H1 (cell line): ENCODE measurements at regions not wholly inside any gene's neighbourhood (a gene's known extent, or its start where the extent isn't known, plus 50 kb on each side); places are given as distances from the start of the nearest gene placed in this dataset.

Experiments
- CTCF ChIA-PET: fragments of 300-600 bp; sonication (Branson Sonifier 250); formaldehyde crosslinking; loops from one replicate; lab custom pipeline; 2021; ENCODE audit not compliant: partially characterized antibody; lab: Charles Lee
- POLR2A ChIA-PET: fragments of 300-600 bp; sonication (Branson Sonifier 250); formaldehyde crosslinking; loops from one replicate; lab custom pipeline; 2021; ENCODE audit warnings: inconsistent platforms; ENCODE audit not compliant: partially characterized antibody; lab: Charles Lee
- DNase-seq, 2 experiments: peaks; one replicate each; pipeline versions ENCODE4 v3.0.0 to v3.0.0-alpha.2; 2010 to 2022; ENCODE audit warnings: low spot score in 2 of 2, low read depth in 1 of 2, mixed read lengths in 1 of 2
- FAIRE-seq: peaks from 2 replicates; lab custom pipeline; 2011; peaks lifted over from hg19 to GRCh38; lab: Jason Lieb, UNC
- H2AFZ ChIP-seq: 2 replicates; pipeline ENCODE4 v1.8.1; 2012; ENCODE audit warnings: low read length, inconsistent platforms
- H2AK5ac ChIP-seq: 2 replicates; pipeline ENCODE4 v1.6.1; 2013; ENCODE audit warnings: low read depth, low read length
- H2BK120ac ChIP-seq: replicated peaks from 2 replicates; pipeline ENCODE3; 2013; ENCODE audit warnings: low read depth, low read length, inconsistent platforms
- H2BK12ac ChIP-seq: 2 replicates; pipeline ENCODE4 v1.6.1; 2013; ENCODE audit warnings: low read depth, low read length
- H2BK15ac ChIP-seq: 2 replicates; pipeline ENCODE4 v1.6.1; 2013; ENCODE audit warnings: low read length
- H2BK20ac ChIP-seq: 2 replicates; pipeline ENCODE4 v1.6.1; 2013; ENCODE audit warnings: low read length
- H2BK5ac ChIP-seq: 2 replicates; pipeline ENCODE4 v1.6.1; 2013; ENCODE audit warnings: low read depth, low read length
- H3K14ac ChIP-seq: 2 replicates; pipeline ENCODE4 v1.6.1; 2013; ENCODE audit warnings: inconsistent platforms; ENCODE audit not compliant: insufficient read length
- H3K18ac ChIP-seq: 2 replicates; pipeline ENCODE4 v1.6.1; 2013; ENCODE audit warnings: low read length; ENCODE audit errors: extremely low read depth
- H3K23ac ChIP-seq: 2 replicates; pipeline ENCODE4 v1.6.1; 2013; ENCODE audit warnings: inconsistent platforms; ENCODE audit not compliant: insufficient read length
- H3K23me2 ChIP-seq: 2 replicates; pipeline ENCODE4 v1.6.1; 2013; ENCODE audit warnings: low read depth, low read length
- H3K27ac ChIP-seq: 2 replicates; pipeline ENCODE4 v1.6.1; 2011; ENCODE audit warnings: low read depth, low read length, inconsistent platforms
- H3K27me3 ChIP-seq, 4 experiments: replicated peaks in 1 of 4; 1 replicate in 1 of 4; 2 replicates in 3 of 4; pipeline versions ENCODE4 v1.6.1 to v1.8.1; 2011 to 2013; ENCODE audit warnings: low read length in 3 of 4, mild to moderate bottlenecking in 3 of 4, inconsistent platforms in 2 of 4, mixed read lengths in 2 of 4, moderate library complexity in 1 of 4; ENCODE audit not compliant: control insufficient read depth in 3 of 4, insufficient read depth in 3 of 4; ENCODE audit errors: extremely low read depth in 1 of 4
- H3K36me3 ChIP-seq, 4 experiments: 2 replicates each; pipeline versions ENCODE4 v1.6.1 to v1.8.1; 2011 to 2013; ENCODE audit warnings: mild to moderate bottlenecking in 4 of 4, low read length in 3 of 4, moderate library complexity in 2 of 4, control low read depth in 1 of 4, inconsistent platforms in 1 of 4; ENCODE audit not compliant: insufficient read depth in 4 of 4, control insufficient read depth in 2 of 4
- H3K4ac ChIP-seq: replicated peaks from 2 replicates; pipeline ENCODE3; 2013; ENCODE audit warnings: low read length, low read depth, mixed read lengths, inconsistent platforms; ENCODE audit not compliant: insufficient read length
- H3K4me1 ChIP-seq, 4 experiments: replicated peaks in 1 of 4; 1 replicate in 1 of 4; 2 replicates in 3 of 4; pipeline versions ENCODE4 v1.6.1 to v1.8.1; 2011 to 2013; ENCODE audit warnings: low read length in 3 of 4, inconsistent platforms in 2 of 4, mixed read lengths in 1 of 4; ENCODE audit not compliant: insufficient read depth in 4 of 4, control insufficient read depth in 3 of 4
- H3K4me2 ChIP-seq, 2 experiments: 2 replicates each; pipeline versions ENCODE4 v1.6.1 to v1.8.1; 2011 to 2013; ENCODE audit warnings: low read depth in 2 of 2, low read length in 2 of 2, control low read depth in 1 of 2, inconsistent platforms in 1 of 2, mild to moderate bottlenecking in 1 of 2; ENCODE audit not compliant: insufficient read depth in 1 of 2
- H3K4me3 ChIP-seq, 4 experiments: fragments of 200-600, 300-600 bp in 1 of 4; sonication (generic), shearing (Covaris generic), sonication (Bioruptor Twin) in 1 of 4; 2 replicates each; pipeline versions ENCODE4 v1.5.1 to v1.8.1; 2011 to 2016; ENCODE audit warnings: low read length in 4 of 4, low read depth in 3 of 4, control low read depth in 2 of 4, inconsistent platforms in 2 of 4, mild to moderate bottlenecking in 2 of 4, mixed read lengths in 1 of 4, moderate library complexity in 1 of 4; ENCODE audit not compliant: insufficient read depth in 2 of 4; ENCODE audit errors: extremely low read depth in 1 of 4
- H3K56ac ChIP-seq: replicated peaks from 2 replicates; pipeline ENCODE3; 2013; ENCODE audit warnings: low read depth, mild to moderate bottlenecking, mixed read lengths, low read length, inconsistent platforms; ENCODE audit not compliant: insufficient read length
- H3K79me1 ChIP-seq: 2 replicates; pipeline ENCODE4 v1.6.1; 2013; ENCODE audit warnings: low read depth, low read length, control low read depth
- H3K79me2 ChIP-seq, 2 experiments: 2 replicates each; pipeline versions ENCODE4 v1.6.1 to v1.8.1; 2012 to 2013; ENCODE audit warnings: low read length in 2 of 2, mild to moderate bottlenecking in 2 of 2, inconsistent platforms in 1 of 2; ENCODE audit not compliant: insufficient read depth in 2 of 2, control insufficient read depth in 1 of 2
- H3K9ac ChIP-seq, 4 experiments: replicated peaks in 1 of 4; 1 replicate in 1 of 4; 2 replicates in 3 of 4; pipeline versions ENCODE4 v1.6.1 to v1.8.1; 2011 to 2013; ENCODE audit warnings: low read depth in 3 of 4, low read length in 3 of 4, control low read depth in 2 of 4, mild to moderate bottlenecking in 2 of 4, moderate library complexity in 2 of 4, inconsistent platforms in 1 of 4; ENCODE audit errors: extremely low read depth in 1 of 4
- H3K9me3 ChIP-seq, 2 experiments: 2 replicates each; pipeline versions ENCODE4 v1.6.1 to v1.8.1; 2012 to 2013; ENCODE audit warnings: mild to moderate bottlenecking in 2 of 2, moderate library complexity in 2 of 2, control low read depth in 1 of 2, inconsistent platforms in 1 of 2, low read depth in 1 of 2, low read length in 1 of 2, mixed read lengths in 1 of 2; ENCODE audit not compliant: insufficient read depth in 2 of 2
- H4K20me1 ChIP-seq, 2 experiments: replicated peaks in 1 of 2; 2 replicates each; pipeline versions ENCODE3 to v1.8.1; 2011 to 2013; ENCODE audit warnings: inconsistent platforms in 2 of 2, low read length in 2 of 2, mild to moderate bottlenecking in 1 of 2; ENCODE audit not compliant: insufficient read depth in 2 of 2, control insufficient read depth in 1 of 2
- H4K5ac ChIP-seq: 2 replicates; pipeline ENCODE4 v1.6.1; 2013; ENCODE audit warnings: low read length, low read depth, mixed read lengths, inconsistent platforms; ENCODE audit not compliant: insufficient read length
- H4K8ac ChIP-seq: 2 replicates; pipeline ENCODE4 v1.8.0; 2013; ENCODE audit warnings: mild to moderate bottlenecking, moderate library complexity, low read length, inconsistent platforms; ENCODE audit not compliant: insufficient read depth; ENCODE audit errors: extremely low read depth
- H4K91ac ChIP-seq: replicated peaks from 2 replicates; pipeline ENCODE3; 2013; ENCODE audit warnings: low read length, mixed read lengths, inconsistent platforms; ENCODE audit not compliant: insufficient read length
- CHD2 ChIP-seq: IDR thresholded peaks from 2 replicates; pipeline ENCODE4 v1.6.1; 2012; ENCODE audit warnings: low read length, improper control_type of control experiment
- EZH2 ChIP-seq: fragments of 200-600 bp; sonication (generic); IDR thresholded peaks from 2 replicates; pipeline ENCODE4 v1.7.1; 2012; ENCODE audit warnings: low read depth, mild to moderate bottlenecking, moderate library complexity, low read length, inconsistent platforms; ENCODE audit not compliant: severe bottlenecking
- ZNF274 ChIP-seq: IDR thresholded peaks from 2 replicates; pipeline ENCODE4 v1.7.0; 2012; ENCODE audit warnings: low read length, borderline replicate concordance; ENCODE audit errors: extremely low read depth
- whole genome bisulfite sequencing, 2 experiments: shearing (Covaris generic) in 1 of 2; methylation state at CpG; one replicate each; pipeline versions ENCODE4 v1.1.6 to v1.1.7; 2013 to 2015; ENCODE audit warnings: low lambda C conversion rate in 2 of 2, mixed read lengths in 2 of 2, inconsistent platforms in 1 of 2, low coverage in 1 of 2, missing lambda C conversion rate in 1 of 2; ENCODE audit not compliant: insufficient replicate concordance in 2 of 2, insufficient coverage in 1 of 2, insufficient read length in 1 of 2; ENCODE audit errors: extremely low coverage in 1 of 2, missing lambda C conversion rate in 1 of 2; 5-methylcytosine and 5-hydroxymethylcytosine counted together
- TF ChIP-seq, protein P1 (sequence below): IDR thresholded peaks from 2 replicates; pipeline ENCODE4 v1.6.1; 2012; ENCODE audit warnings: inconsistent platforms

GRCh38 chr2:239883326-239884050, 141.7 kb downstream of the NDUFA10 start:
- no peak overlapping the region for H2BK20ac ChIP-seq
- no peak overlapping the region for H2AFZ ChIP-seq
- no peak overlapping the region for H3K23ac ChIP-seq
- CTCF ChIA-PET: interaction anchor here (0.8 kb wide), 1 partner anchor 86 kb away, joined by 3 read pairs; no protein-coding TSS in a partner anchor
- WGBS, 2 experiments: 81% methylated on average over 12 of the region's 12 CpGs; no CpG with 5 or more reads in 1 of the 2 experiments
- no peaks in the 10 kb centered on the region for H3K79me1 ChIP-seq
- DNase-seq (peak in 1 of 2 experiments; percentile 10), FAIRE-seq (no peak)
- no peak overlapping the region for H2AK5ac ChIP-seq
- H3K79me2 ChIP-seq: no peaks in the 10 kb centered on the region
- H3K36me3 ChIP-seq: no peaks in the 10 kb centered on the region
- H3K9ac ChIP-seq: no peak overlapping the region
- H4K8ac ChIP-seq: no peak overlapping the region
- no peak overlapping the region for H4K5ac ChIP-seq
- H3K4me1 ChIP-seq: no peaks in the 10 kb centered on the region
- no peak overlapping the region for H3K56ac ChIP-seq
- H3K4ac ChIP-seq: no peak overlapping the region
- H3K4me2 ChIP-seq: no peak overlapping the region
- no peak overlapping the region for H2BK120ac ChIP-seq
- no peak overlapping the region for H2BK12ac ChIP-seq
- H3K4me3 ChIP-seq: no peak overlapping the region
- no peaks in the 10 kb centered on the region for H4K20me1 ChIP-seq
- no peak overlapping the region for H4K91ac ChIP-seq
- POLR2A ChIA-PET: no interaction called here
- H2BK5ac ChIP-seq: no peak overlapping the region
- no peaks in the 10 kb centered on the region for H3K27me3 ChIP-seq
- TF ChIP-seq EZH2 (no peak), CHD2 (no peak), ZNF274 (no peak)
- TF ChIP-seq, protein P1, sequence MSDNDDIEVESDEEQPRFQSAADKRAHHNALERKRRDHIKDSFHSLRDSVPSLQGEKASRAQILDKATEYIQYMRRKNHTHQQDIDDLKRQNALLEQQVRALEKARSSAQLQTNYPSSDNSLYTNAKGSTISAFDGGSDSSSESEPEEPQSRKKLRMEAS: no peak
- H3K9me3 ChIP-seq: peaks cover 15 to 16% of the 10 kb centered on the region in 2 experiments
- no peak overlapping the region for H3K14ac ChIP-seq
- H2BK15ac ChIP-seq: no peak overlapping the region
- no peak overlapping the region for H3K18ac ChIP-seq
- H3K27ac ChIP-seq: no peak overlapping the region
- no peaks in the 10 kb centered on the region for H3K23me2 ChIP-seq
